ENCODE measurements at regions not wholly inside any gene's neighbourhood (a gene's known extent, or its start where the extent isn't known, plus 50 kb on each side); places are given as distances from the start of the nearest gene placed in this dataset.
"Not testable (repeated sequence)": the region's sequence is repeated elsewhere in the genome, so short reads cannot be mapped to it uniquely, and the experiment has no call there.

GRCh38 chr3:124142389-124142970 lies 150.6 kb upstream of the ROPN1 start:
- no peak for DNase-seq

DNA sequence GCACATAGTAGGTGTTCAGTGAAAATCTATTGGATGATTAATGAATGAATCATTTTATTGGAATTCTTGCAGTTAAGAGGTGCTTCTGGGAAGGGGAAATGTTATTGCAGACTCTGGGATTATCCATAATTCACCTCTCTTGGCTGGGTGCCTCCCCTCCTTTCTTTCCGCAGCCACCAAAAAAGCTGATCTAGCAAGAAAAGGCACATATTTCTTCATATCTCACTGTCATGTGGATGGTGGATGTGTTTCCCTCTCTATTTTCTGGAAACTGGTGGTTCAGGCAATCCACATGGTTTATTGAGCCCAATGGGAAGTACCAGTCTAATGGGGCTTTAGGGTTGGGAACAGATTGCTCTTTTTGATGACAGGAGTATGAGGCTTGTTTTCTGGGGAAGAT lies 151.1 kb upstream of the ROPN1 start:
- no peak for DNase-seq

DNA sequence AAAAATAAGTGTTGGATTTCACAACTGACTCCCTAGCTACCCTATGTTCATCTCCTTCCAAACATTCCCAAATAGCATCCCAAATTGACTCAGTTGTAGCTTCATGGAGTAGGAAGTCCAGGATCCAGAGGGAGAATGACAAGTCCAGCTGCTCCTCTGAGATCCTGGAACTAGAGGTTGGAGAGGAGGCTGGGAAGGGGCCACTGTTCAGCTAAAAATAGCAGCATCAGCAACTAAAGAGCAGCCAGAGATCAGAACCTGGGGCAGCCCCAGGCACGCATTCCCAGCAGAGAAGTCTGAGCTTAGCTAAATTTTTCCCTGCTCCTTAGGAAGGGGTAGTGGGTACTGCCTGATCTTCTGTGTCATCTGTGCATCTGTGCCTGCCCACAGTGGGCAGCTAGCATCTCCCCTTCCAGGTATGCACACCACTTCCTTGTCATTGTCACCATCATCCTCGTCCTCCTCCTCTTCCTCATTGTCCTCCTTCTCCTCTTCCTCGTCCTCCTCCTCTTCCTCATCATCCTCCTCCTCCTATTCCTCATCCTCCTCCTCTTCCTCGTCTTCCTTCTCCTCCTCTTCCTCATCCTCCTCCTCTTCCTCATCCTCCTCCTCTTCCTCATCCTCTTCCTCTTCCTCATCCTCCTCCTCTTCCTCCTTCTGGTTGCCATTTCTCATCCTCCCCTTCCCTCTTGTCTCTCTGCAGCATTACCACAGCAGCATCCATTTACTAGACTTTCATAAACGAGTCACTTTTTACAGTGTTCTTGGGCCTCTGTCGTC lies 152.3 kb upstream of the ROPN1 start:
- no peak for DNase-seq

GRCh38 chr3:124147429-124147828 lies 155.5 kb upstream of the ROPN1 start:
- no peak for DNase-seq

DNA sequence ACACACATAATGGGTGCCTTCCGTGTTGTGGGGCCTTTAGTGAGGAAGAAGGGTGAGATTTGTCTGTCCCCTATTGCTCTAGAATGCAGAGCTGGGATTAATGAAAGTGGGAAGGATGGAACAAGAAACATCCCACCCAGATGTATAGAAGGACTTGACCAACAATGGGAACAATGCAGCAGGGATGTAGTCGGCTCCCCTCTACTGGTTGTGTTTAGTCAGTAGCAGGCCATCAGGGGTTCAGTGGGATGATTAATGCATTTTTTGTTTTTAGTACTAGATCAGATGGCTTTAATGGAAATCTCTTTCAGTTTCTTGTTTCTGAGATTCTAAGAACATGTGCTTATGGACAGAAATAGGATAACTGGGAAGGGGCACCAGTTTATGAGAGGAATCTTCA lies 156.0 kb upstream of the ROPN1 start:
- DNase-seq = no peak

DNA sequence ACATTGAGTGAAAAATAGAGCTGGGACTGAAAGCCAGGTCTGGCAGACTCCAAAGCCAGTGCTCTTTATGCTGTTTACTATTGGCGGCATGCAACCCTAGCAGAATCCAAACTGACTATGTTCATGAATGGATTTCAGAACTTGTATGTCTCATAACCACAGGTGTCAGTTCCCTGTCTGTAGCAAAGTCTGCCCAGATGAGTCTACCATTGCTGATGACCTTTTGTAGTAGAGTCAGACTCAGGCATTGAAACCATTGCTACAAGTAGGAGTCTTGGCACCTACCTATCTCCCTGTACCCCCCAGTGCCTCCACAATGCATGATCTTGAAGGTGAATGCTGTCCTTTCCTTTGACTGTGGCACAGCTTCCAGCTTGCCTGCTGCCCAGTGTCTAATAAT lies 157.2 kb upstream of the ROPN1 start:
- no peak for DNase-seq

DNA sequence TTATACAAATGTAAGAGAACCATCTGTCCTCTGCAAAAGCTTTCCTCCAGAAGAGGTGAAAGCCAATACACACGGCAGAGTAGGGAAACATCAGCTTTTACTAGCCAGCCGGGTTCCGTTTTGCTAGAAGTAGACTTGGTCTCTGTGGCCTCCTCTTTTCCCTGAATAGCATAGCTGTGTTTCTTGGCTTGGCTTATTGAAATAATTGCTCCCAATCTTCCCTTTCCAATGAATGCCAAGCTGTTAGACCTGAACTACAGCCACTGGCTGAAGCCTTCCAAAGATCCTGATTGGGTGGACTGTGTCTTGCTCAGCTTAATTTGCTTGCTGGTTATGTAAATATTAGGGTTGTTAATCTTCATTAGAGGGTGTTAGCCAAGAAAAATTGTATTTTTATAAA lies 157.8 kb upstream of the ROPN1 start:
- no peak for DNase-seq

DNA sequence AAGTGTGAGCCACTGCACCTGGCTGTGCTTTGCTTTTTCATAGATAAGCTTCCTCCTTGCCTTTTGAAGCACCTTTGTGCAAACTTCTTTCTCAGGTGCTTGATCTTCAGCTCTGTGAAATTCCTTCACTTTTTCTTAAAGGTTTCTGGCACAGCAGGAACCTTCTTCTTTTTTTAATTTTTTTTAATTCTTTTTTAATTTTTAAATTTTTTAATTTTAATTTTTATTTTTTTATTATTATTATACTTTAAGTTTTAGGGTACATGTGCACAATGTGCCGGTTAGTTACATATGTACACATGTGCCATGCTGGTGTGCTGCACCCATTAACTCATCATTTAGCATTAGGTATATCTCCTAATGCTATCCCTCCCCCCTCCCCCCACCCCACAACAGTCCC lies 161.0 kb upstream of the ROPN1 start:
- not testable (repeated sequence) for DNase-seq

DNA sequence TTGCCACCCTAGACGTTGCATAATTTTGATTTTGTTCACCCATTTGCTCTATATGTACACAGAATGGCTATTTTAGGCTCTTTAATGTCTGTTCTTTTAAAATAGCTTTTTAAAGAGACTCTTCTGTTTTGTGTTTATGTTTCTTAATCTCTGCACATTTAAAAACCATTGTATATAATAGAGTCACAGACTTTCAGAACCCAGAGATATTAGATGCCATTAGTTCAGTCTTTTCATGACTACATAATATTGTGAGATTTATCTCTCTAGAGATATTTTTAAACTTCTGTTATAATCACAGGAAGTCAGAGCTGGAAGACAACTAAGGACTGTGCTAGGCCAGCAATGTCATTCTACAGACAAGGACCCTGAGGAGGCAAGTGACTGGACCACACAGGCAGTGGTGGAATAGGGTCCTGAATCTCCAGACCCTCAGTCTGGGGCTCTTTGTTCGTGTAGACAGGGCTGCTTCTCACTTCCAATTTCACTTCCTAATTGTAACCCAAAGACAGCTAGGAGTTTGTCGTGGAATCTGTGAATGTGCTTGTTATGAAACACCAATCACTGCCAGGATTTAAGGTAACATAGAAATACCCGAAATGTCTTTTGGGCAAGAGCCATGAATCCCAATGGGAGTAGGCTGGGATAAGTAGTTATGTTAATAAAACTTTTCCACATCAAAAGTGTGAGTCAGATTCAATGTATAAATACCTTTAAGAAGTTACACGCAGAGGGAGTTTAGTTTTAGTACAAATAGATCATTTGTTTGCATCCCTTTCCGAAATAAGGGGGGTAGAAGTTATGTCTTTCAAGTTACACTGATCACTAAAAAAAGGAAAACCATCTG lies 165.2 kb upstream of the ROPN1 start:
- DNase-seq = no peak

GRCh38 chr3:124157748-124158147 lies 165.8 kb upstream of the ROPN1 start:
- no peak for DNase-seq

DNA sequence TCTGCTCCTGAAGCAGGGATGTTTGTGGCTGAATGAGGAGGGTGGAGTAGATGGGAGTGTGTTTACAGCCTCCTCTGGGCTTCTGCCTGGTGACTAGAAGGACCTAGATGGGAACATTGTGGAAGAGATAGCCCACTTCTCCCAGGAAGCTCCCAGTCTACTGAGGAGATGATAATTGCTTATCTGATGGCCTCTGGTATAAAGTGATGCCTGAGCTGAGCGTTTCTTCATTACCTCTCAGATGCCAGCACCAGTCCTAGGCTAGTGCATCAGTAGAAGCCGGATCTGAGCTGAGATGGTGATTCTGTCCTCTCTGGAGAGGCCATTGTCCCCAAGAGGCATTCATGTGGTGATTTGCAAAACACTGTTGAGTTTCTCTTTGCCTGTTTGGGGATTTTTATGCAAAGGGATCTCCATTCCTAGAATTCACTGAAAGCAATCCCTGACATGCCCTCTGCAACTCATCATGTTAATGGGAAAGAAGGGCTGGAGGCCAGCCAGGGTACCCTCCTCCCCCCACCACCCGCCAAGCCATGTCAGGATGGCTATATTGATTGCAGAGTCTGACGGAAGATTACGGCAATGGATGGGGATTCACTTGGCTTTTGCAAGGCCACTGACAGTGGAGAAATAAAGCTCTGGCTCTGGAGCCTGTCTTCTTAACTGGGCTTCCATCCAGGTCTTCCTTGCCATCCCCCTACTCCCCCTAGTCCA lies 166.4 kb upstream of the ROPN1 start:
- DNase-seq = no peak

GRCh38 chr3:124161448-124161847 lies 169.5 kb upstream of the ROPN1 start:
- DNase-seq = no peak

- no peak for DNase-seq
These were observed 171.8 kb upstream of the ROPN1 start for GRCh38 chr3:124163689-124164088.

- DNase-seq = no peak
These were observed 176.3 kb upstream of the ROPN1 start for GRCh38 chr3:124168271-124168670.

- no peak for DNase-seq
These were observed 180.4 kb upstream of the ROPN1 start for GRCh38 chr3:124172283-124172682.

DNA sequence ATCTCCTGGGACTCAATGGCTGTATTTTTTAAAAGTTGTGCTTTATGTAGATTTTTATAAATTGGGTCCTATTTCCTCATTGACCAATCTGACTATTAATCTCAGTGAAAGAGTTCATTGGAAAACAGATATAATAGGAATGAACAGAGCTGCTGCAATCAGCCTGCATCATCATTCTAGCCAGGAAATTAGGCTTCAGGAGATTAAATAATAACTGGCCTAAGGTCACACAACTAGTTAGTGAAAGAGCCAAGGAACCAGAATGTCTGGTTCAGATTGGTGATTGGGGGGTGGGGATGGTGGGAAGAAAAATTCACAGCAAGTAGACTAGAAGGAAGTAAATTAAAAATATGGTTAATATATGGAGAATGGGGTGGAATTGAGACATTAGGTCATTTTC lies 180.9 kb upstream of the ROPN1 start:
- DNase-seq = no peak

DNA sequence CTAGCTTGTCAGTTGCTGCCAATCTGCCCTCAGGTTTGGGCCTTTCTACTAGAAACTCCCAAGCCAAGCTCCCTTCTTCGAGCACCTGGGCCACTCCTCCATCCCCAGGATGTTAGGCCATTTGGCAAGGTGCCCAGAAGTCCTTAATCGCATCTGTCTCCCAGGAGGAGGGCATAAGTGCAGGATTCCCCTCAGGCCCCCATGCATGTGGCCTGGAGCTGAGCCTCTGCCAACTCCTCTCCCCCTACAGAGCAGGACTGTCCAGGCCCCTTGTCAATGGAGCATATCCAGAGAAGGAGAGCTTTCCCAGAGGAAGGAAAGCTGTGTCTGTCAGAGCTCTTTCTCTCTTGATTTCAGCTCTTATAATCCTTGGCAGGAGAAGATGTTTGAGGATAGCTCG lies 182.6 kb upstream of the ROPN1 start:
- no peak for DNase-seq

DNA sequence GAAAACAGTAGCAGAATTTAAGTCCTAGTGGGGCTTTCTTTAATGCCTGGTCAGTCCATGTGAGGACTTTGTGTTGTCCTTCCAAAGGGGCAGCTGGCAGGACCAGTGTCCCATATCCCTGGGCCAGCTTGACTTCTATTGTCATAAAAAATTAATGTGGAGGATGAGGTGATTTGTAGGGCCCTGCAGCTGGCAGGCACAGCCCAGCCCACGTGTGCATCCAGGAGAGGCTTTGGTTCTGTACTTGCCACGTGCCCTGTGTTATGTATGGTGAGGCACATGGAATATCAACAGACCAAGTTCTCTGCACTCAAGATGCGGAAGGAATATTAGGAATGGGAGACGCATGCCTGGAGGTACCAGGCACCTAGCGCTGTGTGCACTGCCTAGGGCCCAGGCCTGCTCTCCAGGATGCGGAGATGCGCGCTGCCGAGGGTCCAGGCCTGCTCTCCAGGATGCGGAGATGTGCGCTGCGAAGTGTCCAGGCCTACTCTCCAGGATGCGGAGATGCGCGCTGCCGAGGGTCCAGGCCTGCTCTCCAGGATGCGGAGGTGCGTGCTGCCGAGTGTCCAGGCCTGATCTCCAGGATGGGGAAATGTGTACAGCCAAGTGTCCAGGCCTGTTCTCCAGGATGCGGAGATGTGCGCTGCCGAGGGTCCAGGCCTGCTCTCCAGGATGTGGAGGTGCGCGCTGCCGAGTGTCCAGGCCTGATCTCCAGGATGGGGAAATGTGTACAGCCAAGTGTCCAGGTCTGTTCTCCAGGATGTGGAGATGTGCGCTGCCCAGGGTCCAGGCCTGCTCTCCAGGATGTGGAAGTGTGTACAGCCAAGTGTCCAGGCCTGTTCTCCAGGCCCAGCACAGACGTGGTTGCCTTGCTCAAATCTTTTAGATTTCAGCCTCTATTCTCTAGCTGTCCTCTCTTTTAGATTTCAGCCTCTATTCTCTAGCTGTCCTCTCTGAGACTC lies 183.3 kb upstream of the ROPN1 start:
- no peak for DNase-seq

DNA sequence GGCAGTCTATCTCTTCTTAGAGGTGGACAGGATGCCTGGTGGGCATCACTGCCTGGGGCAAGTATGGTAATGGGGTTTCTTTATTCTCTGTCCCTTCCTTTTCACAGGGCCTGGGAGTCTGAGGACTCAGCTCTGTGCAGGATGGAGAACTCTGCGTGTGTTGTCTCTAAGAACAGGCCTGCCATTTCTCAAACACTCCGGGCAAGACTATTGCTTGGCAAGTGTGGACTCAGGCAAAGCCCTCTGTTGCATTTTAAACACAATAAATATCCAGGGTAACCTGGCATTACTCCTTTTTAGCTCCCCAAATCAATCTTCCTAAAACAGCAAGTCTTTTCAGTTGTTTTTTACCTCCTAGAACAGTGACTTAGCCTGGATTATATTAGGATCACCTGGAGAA lies 185.1 kb upstream of the ROPN1 start:
- DNase-seq = no peak

DNA sequence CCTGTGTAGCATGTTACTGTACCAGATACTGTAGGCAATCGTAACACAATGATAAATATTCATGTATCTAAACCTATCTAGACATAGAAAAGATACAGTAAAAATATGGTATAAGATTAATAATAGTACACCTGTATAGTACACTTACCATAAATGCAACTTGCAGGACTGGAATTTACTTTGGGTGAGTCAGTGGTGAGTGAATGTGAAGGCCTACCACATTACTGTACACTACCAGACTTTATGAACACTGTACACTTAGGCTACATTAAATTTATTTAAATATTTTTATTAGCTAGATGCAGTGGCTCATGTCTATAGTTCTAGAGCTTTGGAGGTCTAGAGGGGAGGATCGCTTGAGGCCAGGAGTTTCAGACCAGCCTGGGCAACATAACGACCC lies 186.6 kb upstream of the ROPN1 start:
- no peak for DNase-seq

DNA sequence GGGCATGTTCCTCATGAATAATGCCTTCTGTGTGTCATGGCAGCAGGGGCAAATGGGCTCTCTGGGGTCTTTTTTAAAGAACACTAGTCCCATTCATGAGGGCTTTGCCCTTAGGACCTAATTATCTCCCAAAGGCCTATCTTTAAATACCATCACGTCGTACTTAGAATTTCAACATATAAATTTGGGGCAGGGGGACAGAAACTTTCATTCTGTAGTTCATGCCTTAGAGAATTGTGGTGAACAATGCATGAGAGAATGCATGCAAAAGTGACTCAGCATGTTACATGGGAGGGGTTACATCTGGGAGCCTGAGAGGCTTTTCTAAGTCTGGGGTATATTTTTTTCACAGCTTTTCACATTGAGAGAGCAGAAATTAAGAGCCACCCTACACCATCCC lies 208.5 kb upstream of the ROPN1 start:
- DNase-seq = no peak

DNA sequence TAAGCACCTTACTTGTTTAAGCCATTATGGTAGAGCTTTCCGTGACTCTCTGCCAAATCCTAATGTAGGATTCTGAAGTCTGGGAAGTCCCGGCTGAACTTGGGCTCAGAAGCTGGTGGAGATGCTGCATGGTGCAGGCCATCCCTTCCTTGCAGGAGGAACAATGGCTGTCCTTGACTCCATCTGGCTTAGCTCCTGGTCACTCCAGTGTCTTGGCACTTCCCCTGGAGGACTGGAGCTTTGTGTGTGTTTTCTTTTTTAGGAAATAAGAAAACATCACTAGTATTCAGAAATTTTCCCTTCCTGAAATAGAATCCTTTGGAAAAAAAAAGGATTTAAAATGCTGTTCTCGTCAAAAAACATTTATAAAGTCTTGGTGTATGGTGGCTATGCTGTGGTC lies 209.3 kb upstream of the ROPN1 start:
- no peak for DNase-seq

Data from CD4-positive, alpha-beta T cell treated with Interleukin-21 for 1 hour (primary cell).